DOHH2 (cell line): ENCODE measurements at regions not wholly inside any gene's neighbourhood (a gene's known extent, or its start where the extent isn't known, plus 50 kb on each side); places are given as distances from the start of the nearest gene placed in this dataset.

Source experiments
- CTCF ChIP-seq: fragments of 200-600 bp; sonication (generic); IDR thresholded peaks from one replicate; pipeline ENCODE4 v1.5.1; 2014; ENCODE audit warnings: antibody characterized with exemption, mild to moderate bottlenecking, low read depth, low read length; ENCODE audit not compliant: poor library complexity, severe bottlenecking
- EZH2phosphoT487 ChIP-seq: fragments of 200-600 bp; sonication (generic); IDR thresholded peaks from 2 replicates; pipeline ENCODE4 v1.6.1; 2017; ENCODE audit warnings: borderline replicate concordance, mild to moderate bottlenecking, antibody characterized with exemption, low read length, moderate library complexity, mixed read lengths

GRCh38 chr3:72461787-72462186, 386.5 kb downstream of the SHQ1 start:
- no peak for TF ChIP-seq CTCF
- no peak for TF ChIP-seq EZH2phosphoT487
